ENCODE measurements at regions not wholly inside any gene's neighbourhood (a gene's known extent, or its start where the extent isn't known, plus 50 kb on each side); places are given as distances from the start of the nearest gene placed in this dataset.
"Not testable (repeated sequence)": the region's sequence is repeated elsewhere in the genome, so short reads cannot be mapped to it uniquely, and the experiment has no call there.

- H3K27ac ChIP-seq; H3K4me1 ChIP-seq; H3K9me3 ChIP-seq; FAIRE-seq; POLR2A ChIA-PET; H3K4me2 ChIP-seq; H3K4me3 ChIP-seq; DNase-seq (ENCODE audit: low read depth in 1 of 2, low spot score in 1 of 2); ATAC-seq; CTCF ChIA-PET: not testable (repeated sequence)
- WGBS (ENCODE audit: missing lambda C conversion rate) = 3% methylated on average over 5 of the region's 5 CpGs
Measured at GRCh38 chr4:49214453-49215081, 228.5 kb downstream of the CWH43 start.

- H3K4me1 ChIP-seq; H3K27ac ChIP-seq; H3K4me3 ChIP-seq; POLR2A ChIA-PET; H3K9me3 ChIP-seq; ATAC-seq; CTCF ChIA-PET; H3K4me2 ChIP-seq; FAIRE-seq; DNase-seq (ENCODE audit: low read depth in 1 of 2, low spot score in 1 of 2): not testable (repeated sequence)
- 0% methylated on average over 2 of the region's 2 CpGs for WGBS (ENCODE audit: missing lambda C conversion rate)
Measured at GRCh38 chr4:49215082-49215479, 229.0 kb downstream of the CWH43 start.

- H3K4me1 ChIP-seq; DNase-seq (ENCODE audit: low read depth in 1 of 2, low spot score in 1 of 2); H3K27ac ChIP-seq; ATAC-seq; CTCF ChIA-PET; FAIRE-seq; H3K4me3 ChIP-seq; H3K4me2 ChIP-seq; H3K9me3 ChIP-seq; POLR2A ChIA-PET: not testable (repeated sequence)
- WGBS (ENCODE audit: missing lambda C conversion rate) = 13% methylated on average over 3 of the region's 3 CpGs
Measured at GRCh38 chr4:49216606-49217005, 230.5 kb downstream of the CWH43 start.

- TF ChIP-seq E2F6 (IDR thresholded peaks at IDR 0.05; ENCODE audit: borderline replicate concordance, low read depth) (no peak), CTCF (IDR thresholded peaks at IDR 0.05) (no peak), RCOR1 (IDR thresholded peaks at IDR 0.05; ENCODE audit: low read depth, low read length) (no peak), RFX5 (IDR thresholded peaks at IDR 0.05) (no peak), EP300 (IDR thresholded peaks at IDR 0.05) (no peak), FOXS1 (CRISPR knock-in tag; IDR thresholded peaks at IDR 0.05) (no peak), FOSB (CRISPR knock-in tag; IDR thresholded peaks at IDR 0.05) (no peak), POLR2A (IDR thresholded peaks at IDR 0.05; ENCODE audit: low read length) (no peak), TFCP2L1 (CRISPR knock-in tag; IDR thresholded peaks at IDR 0.05) (no peak)
- no peak overlapping the region for H3K4me3 ChIP-seq
- H3K9me3 ChIP-seq = peaks cover 6% of the 10 kb centered on the region; the same call in 1 of the 3 replicates
- ChIA-PET POLR2A (no interaction called here), CTCF (no interaction called here)
- H3K4me1 ChIP-seq = no peaks in the 10 kb centered on the region
- no peak overlapping the region for H3K27ac ChIP-seq
- no peak for FAIRE-seq
- no peak overlapping the region for H3K4me2 ChIP-seq
- no peak for ATAC-seq
- DNase-seq (ENCODE audit: low read depth in 1 of 2, low spot score in 1 of 2) = no peak
Measured at GRCh38 chr4:49217492-49217891, 231.4 kb downstream of the CWH43 start.

GRCh38 chr4:49218094-49218493 lies 232.0 kb downstream of the CWH43 start:
- H3K4me2 ChIP-seq; H3K9me3 ChIP-seq; H3K27ac ChIP-seq; POLR2A ChIA-PET; CTCF ChIA-PET; FAIRE-seq; DNase-seq (ENCODE audit: low read depth in 1 of 2, low spot score in 1 of 2); H3K4me3 ChIP-seq; ATAC-seq; H3K4me1 ChIP-seq: not testable (repeated sequence)
- 17% methylated on average over 3 of the region's 3 CpGs for WGBS (ENCODE audit: missing lambda C conversion rate)

- H3K4me3 ChIP-seq; POLR2A ChIA-PET; ATAC-seq; DNase-seq (ENCODE audit: low read depth in 1 of 2, low spot score in 1 of 2); H3K4me2 ChIP-seq; FAIRE-seq; H3K27ac ChIP-seq; H3K9me3 ChIP-seq; CTCF ChIA-PET; H3K4me1 ChIP-seq: not testable (repeated sequence)
Measured at GRCh38 chr4:49218931-49219330, 232.9 kb downstream of the CWH43 start.

- ATAC-seq; FAIRE-seq; DNase-seq (ENCODE audit: low read depth in 1 of 2, low spot score in 1 of 2); H3K4me3 ChIP-seq; H3K27ac ChIP-seq; CTCF ChIA-PET; POLR2A ChIA-PET; H3K4me1 ChIP-seq; H3K9me3 ChIP-seq; H3K4me2 ChIP-seq: not testable (repeated sequence)
- under 1% methylated on average over 4 of the region's 4 CpGs for WGBS (ENCODE audit: missing lambda C conversion rate)
Measured at GRCh38 chr4:49219489-49220225, 233.6 kb downstream of the CWH43 start.

All from A549 (cell line).